ENCODE measurements at regions not wholly inside any gene's neighbourhood (a gene's known extent, or its start where the extent isn't known, plus 50 kb on each side); places are given as distances from the start of the nearest gene placed in this dataset.

GRCh38 chr4:125125276-125125675 lies 189.5 kb upstream of the FAT4 start:
- TF ChIP-seq YY1 (IDR thresholded peaks at IDR 0.05; ENCODE audit: insufficient read depth, insufficient read length) (no peak), ZNF274 (IDR thresholded peaks at IDR 0.05; ENCODE audit: low read depth, low read length) (no peak)

All from NT2/D1 (cell line).